ENCODE measurements at regions not wholly inside any gene's neighbourhood (a gene's known extent, or its start where the extent isn't known, plus 50 kb on each side); places are given as distances from the start of the nearest gene placed in this dataset.

DNA sequence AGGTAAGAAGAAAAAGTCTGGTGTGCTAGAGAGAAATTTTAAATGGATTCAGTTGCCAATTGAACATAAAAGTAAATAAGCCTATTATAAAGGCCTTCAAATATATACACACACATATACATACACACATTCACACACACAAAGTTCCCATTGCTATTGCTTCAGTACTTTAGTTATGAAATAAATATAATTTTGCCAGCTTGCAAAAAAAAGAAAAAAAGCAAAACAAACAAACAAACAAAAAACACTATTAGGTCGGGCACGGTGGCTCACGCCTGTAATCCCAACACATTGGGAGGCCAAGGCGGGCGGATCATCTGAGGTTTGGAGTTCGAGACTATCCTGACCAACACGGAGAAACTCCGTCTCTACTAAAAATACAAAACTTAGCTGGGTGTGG is 80.3 kb downstream of the SPIN4 start:
- TF ChIP-seq, protein P1, sequence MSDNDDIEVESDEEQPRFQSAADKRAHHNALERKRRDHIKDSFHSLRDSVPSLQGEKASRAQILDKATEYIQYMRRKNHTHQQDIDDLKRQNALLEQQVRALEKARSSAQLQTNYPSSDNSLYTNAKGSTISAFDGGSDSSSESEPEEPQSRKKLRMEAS (CRISPR knock-in tag; IDR thresholded peaks at IDR 0.05), result no peak
- TF ChIP-seq, protein P2, sequence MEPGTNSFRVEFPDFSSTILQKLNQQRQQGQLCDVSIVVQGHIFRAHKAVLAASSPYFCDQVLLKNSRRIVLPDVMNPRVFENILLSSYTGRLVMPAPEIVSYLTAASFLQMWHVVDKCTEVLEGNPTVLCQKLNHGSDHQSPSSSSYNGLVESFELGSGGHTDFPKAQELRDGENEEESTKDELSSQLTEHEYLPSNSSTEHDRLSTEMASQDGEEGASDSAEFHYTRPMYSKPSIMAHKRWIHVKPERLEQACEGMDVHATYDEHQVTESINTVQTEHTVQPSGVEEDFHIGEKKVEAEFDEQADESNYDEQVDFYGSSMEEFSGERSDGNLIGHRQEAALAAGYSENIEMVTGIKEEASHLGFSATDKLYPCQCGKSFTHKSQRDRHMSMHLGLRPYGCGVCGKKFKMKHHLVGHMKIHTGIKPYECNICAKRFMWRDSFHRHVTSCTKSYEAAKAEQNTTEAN (CRISPR knock-in tag; IDR thresholded peaks at IDR 0.05), result no peak
- TF ChIP-seq ZNF138 (CRISPR knock-in tag; conservative IDR thresholded peaks at IDR 0.05) (no peak), PRDM15 (CRISPR knock-in tag; IDR thresholded peaks at IDR 0.05) (no peak), NR2C2 (CRISPR knock-in tag; IDR thresholded peaks at IDR 0.05) (no peak), JUN (CRISPR knock-in tag; IDR thresholded peaks at IDR 0.05) (no peak), ARID4B (CRISPR knock-in tag; IDR thresholded peaks at IDR 0.05; ENCODE audit: borderline replicate concordance) (no peak), E2F1 (CRISPR knock-in tag; IDR thresholded peaks at IDR 0.05) (no peak), E2F4 (CRISPR knock-in tag; IDR thresholded peaks at IDR 0.05; ENCODE audit: borderline replicate concordance, low read depth) (no peak), GABPB1 (CRISPR knock-in tag; IDR thresholded peaks at IDR 0.05) (no peak)
- TF ChIP-seq, protein P3, sequence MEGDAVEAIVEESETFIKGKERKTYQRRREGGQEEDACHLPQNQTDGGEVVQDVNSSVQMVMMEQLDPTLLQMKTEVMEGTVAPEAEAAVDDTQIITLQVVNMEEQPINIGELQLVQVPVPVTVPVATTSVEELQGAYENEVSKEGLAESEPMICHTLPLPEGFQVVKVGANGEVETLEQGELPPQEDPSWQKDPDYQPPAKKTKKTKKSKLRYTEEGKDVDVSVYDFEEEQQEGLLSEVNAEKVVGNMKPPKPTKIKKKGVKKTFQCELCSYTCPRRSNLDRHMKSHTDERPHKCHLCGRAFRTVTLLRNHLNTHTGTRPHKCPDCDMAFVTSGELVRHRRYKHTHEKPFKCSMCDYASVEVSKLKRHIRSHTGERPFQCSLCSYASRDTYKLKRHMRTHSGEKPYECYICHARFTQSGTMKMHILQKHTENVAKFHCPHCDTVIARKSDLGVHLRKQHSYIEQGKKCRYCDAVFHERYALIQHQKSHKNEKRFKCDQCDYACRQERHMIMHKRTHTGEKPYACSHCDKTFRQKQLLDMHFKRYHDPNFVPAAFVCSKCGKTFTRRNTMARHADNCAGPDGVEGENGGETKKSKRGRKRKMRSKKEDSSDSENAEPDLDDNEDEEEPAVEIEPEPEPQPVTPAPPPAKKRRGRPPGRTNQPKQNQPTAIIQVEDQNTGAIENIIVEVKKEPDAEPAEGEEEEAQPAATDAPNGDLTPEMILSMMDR (IDR thresholded peaks at IDR 0.05), result no peak
- TF ChIP-seq, protein P4, sequence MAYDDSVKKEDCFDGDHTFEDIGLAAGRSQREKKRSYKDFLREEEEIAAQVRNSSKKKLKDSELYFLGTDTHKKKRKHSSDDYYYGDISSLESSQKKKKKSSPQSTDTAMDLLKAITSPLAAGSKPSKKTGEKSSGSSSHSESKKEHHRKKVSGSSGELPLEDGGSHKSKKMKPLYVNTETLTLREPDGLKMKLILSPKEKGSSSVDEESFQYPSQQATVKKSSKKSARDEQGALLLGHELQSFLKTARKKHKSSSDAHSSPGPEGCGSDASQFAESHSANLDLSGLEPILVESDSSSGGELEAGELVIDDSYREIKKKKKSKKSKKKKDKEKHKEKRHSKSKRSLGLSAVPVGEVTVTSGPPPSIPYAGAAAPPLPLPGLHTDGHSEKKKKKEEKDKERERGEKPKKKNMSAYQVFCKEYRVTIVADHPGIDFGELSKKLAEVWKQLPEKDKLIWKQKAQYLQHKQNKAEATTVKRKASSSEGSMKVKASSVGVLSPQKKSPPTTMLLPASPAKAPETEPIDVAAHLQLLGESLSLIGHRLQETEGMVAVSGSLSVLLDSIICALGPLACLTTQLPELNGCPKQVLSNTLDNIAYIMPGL (CRISPR knock-in tag; IDR thresholded peaks at IDR 0.05), result no peak
- TF ChIP-seq, protein P5, sequence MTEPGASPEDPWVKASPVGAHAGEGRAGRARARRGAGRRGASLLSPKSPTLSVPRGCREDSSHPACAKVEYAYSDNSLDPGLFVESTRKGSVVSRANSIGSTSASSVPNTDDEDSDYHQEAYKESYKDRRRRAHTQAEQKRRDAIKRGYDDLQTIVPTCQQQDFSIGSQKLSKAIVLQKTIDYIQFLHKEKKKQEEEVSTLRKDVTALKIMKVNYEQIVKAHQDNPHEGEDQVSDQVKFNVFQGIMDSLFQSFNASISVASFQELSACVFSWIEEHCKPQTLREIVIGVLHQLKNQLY (CRISPR knock-in tag; IDR thresholded peaks at IDR 0.05), result no peak
